ENCODE measurements at regions not wholly inside any gene's neighbourhood (a gene's known extent, or its start where the extent isn't known, plus 50 kb on each side); places are given as distances from the start of the nearest gene placed in this dataset.
"Not testable (repeated sequence)": the region's sequence is repeated elsewhere in the genome, so short reads cannot be mapped to it uniquely, and the experiment has no call there.

DNA sequence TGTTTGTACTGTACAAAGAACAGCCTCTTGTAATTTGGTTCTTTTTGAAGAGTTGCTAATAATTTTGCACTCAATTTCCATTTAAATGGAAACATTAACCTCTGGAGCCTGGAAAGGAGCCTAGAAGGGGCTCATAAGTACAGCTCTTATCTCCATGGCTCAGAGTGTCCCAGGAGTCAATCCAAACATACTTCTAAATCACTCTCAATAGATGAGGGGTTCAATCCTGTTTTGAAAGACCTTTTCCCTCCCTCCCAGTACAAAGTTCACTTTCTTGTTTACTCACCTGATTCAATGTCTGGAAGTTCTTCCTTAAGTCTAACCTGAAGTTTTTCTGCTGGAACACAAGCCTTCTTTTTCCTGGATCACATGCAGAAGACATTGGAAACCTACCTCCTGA lies 273.0 kb upstream of the PLET1 start:
- H3K9me3 Mint-ChIP-seq: no peaks in the 10 kb centered on the region
- TF ChIP-seq CTCF (IDR thresholded peaks at IDR 0.05; ENCODE audit: unreplicated experiment): no peak
- H3K4me3 Mint-ChIP-seq: no peak overlapping the region
- H3K27ac Mint-ChIP-seq: no peak overlapping the region
- no peaks in the 10 kb centered on the region for H3K36me3 Mint-ChIP-seq
- no peak for DNase-seq (ENCODE audit: low spot score in 2 of 2, unreplicated experiment in 2 of 2)
- peaks cover 61% of the 10 kb centered on the region for H3K27me3 Mint-ChIP-seq (ENCODE audit: low read depth)
- peaks cover 3% of the 10 kb centered on the region for H3K4me1 Mint-ChIP-seq

- no peaks in the 10 kb centered on the region for H3K9me3 Mint-ChIP-seq
- H3K36me3 Mint-ChIP-seq: no peaks in the 10 kb centered on the region
- H3K27ac Mint-ChIP-seq: no peak overlapping the region
- no peak for DNase-seq (ENCODE audit: low spot score in 2 of 2, unreplicated experiment in 2 of 2)
- no peak for TF ChIP-seq CTCF (IDR thresholded peaks at IDR 0.05; ENCODE audit: unreplicated experiment)
- no peak overlapping the region for H3K4me3 Mint-ChIP-seq
- H3K4me1 Mint-ChIP-seq: peaks cover 3% of the 10 kb centered on the region
- H3K27me3 Mint-ChIP-seq (ENCODE audit: low read depth): peaks cover 59% of the 10 kb centered on the region
These were observed 273.5 kb upstream of the PLET1 start for GRCh38 chr11:112534208-112534607.

GRCh38 chr11:112537026-112537425 lies 276.4 kb upstream of the PLET1 start:
- DNase-seq (ENCODE audit: low spot score in 2 of 2, unreplicated experiment in 2 of 2): no peak

DNA sequence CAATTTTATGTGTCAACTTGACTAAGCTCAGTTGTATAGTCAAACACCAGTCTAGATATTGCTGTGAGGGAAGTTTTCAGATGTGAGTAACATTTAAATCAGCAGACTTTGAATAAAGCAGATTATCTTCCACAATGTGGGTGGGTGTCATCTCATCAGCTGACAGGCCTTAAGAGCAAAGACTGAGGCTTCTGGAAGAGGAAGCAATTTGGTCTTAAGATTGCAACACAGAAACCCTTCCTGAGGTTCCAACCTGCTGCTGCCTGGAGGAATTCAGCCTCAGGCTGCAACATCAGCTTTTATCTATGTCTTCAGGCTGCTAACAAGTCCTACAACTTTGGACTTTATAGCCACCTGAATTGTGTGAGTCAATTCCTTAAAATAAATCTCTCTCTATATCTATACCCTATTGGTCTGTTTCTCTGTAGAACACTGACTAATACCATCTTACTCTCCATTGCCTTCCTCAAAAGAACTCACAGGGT lies 277.2 kb upstream of the PLET1 start:
- no peak for DNase-seq (ENCODE audit: low spot score in 2 of 2, unreplicated experiment in 2 of 2)
- no peaks in the 10 kb centered on the region for H3K36me3 Mint-ChIP-seq
- no peak overlapping the region for H3K4me3 Mint-ChIP-seq
- TF ChIP-seq CTCF (IDR thresholded peaks at IDR 0.05; ENCODE audit: unreplicated experiment): no peak
- peaks cover 3% of the 10 kb centered on the region for H3K4me1 Mint-ChIP-seq
- H3K27ac Mint-ChIP-seq: no peak overlapping the region
- H3K27me3 Mint-ChIP-seq (ENCODE audit: low read depth): peaks cover 52% of the 10 kb centered on the region
- peaks cover 14% of the 10 kb centered on the region for H3K9me3 Mint-ChIP-seq

More at GRCh38 chr11:112537026-112537425, 276.4 kb upstream of the PLET1 start:
- Mint-ChIP-seq H3K9me3 (peaks cover 9% of the 10 kb centered on the region), H3K4me3 (no peak overlapping the region), H3K27ac (no peak overlapping the region), H3K27me3 (ENCODE audit: low read depth) (peaks cover 56% of the 10 kb centered on the region), H3K4me1 (peaks cover 3% of the 10 kb centered on the region), H3K36me3 (no peaks in the 10 kb centered on the region)
- no peak for TF ChIP-seq CTCF (IDR thresholded peaks at IDR 0.05; ENCODE audit: unreplicated experiment)

DNA sequence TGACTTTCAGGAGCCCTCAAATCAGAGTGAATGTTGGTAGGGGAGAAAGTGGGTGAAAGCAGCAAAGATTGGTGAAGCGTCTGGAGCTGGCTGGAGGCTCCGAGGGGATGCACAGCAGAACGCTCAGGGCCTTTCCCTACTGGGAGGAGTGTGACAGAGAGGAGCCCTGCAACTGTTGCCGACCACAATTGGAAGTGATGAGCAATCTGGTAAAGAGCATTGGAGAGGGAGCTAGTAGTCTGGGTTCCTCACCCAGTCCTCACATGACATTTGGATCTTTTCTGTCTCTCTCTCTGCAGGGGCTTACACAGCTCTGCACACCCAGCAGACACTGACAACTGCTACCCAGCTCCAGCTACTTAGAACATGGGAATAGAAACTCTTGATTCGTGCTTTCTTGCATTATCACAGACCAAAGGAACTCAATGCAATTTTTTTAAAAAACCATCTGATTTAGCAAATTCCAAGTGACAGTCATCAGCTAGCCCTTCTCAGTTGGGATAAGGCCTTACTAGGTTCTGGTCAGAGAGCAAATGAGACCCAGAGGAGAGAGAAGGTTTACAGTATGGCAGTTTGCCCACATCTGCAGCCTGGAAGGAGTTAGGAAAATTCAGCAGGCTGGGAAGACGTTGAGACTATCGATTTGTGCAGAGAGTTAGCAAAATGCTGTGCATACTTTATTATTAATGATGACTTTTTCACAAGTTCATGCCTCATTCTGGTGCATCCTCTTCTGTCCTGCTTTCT lies 278.0 kb upstream of the PLET1 start:
- H3K27ac Mint-ChIP-seq: no peak overlapping the region
- peaks cover 14% of the 10 kb centered on the region for H3K9me3 Mint-ChIP-seq
- TF ChIP-seq CTCF (IDR thresholded peaks at IDR 0.05; ENCODE audit: unreplicated experiment): no peak
- no peak overlapping the region for H3K4me3 Mint-ChIP-seq
- DNase-seq (ENCODE audit: low spot score in 2 of 2, unreplicated experiment in 2 of 2): no peak
- peaks cover 3% of the 10 kb centered on the region for H3K4me1 Mint-ChIP-seq
- no peaks in the 10 kb centered on the region for H3K36me3 Mint-ChIP-seq
- peaks cover 45% of the 10 kb centered on the region for H3K27me3 Mint-ChIP-seq (ENCODE audit: low read depth)

DNA sequence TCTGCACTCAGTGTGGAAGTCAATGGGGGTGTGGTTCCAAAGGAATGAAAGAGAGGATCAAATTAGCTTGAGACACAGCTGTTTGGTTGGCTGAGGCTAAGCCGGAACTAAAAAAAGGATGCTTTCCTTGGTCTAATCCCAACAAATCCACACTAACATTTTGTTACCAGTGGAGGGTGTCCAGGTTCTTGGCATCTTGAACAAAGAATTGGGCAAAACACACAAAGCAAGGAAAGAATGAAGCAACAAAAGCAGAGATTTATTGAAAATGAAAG lies 278.6 kb upstream of the PLET1 start:
- H3K4me3 Mint-ChIP-seq; H3K4me1 Mint-ChIP-seq; H3K27ac Mint-ChIP-seq; DNase-seq (ENCODE audit: low spot score in 2 of 2, unreplicated experiment in 2 of 2); H3K36me3 Mint-ChIP-seq: not testable (repeated sequence)
- Mint-ChIP-seq H3K9me3 (peaks cover 14% of the 10 kb centered on the region), H3K27me3 (ENCODE audit: low read depth) (peaks cover 42% of the 10 kb centered on the region)

Measured in mesothelial cell of epicardium (in vitro differentiated cells).